ENCODE measurements at regions not wholly inside any gene's neighbourhood (a gene's known extent, or its start where the extent isn't known, plus 50 kb on each side); places are given as distances from the start of the nearest gene placed in this dataset.

DNA sequence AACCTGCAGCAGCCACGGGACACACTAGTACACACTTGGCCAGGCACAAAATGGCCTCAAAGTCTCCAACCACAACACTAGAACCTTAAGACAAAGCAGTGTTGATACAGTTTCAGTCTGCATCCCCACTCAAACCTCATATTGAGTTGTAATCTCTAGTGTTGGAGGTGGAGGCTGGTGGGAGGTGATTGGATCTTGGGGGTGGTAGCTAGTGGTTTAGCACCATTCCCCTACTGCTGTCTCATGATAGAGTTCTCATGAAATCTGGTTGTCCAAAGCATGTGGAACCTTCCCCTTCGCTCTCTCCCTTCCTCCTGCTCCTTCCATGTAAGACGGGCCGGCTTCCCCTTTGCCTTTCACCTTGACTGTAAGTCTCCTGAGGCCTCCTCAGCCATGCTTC is 638.7 kb downstream of the UQCRFS1 start:
- Histone ChIP-seq H3K4me1 (ENCODE audit: insufficient read depth, poor library complexity, severe bottlenecking) (no peaks in the 10 kb centered on the region), H3K27ac (ENCODE audit: poor library complexity, severe bottlenecking) (no peak overlapping the region), H3K4me3 (ENCODE audit: severe bottlenecking) (no peak overlapping the region), H3K27me3 (ENCODE audit: insufficient read depth, poor library complexity, severe bottlenecking) (no peaks in the 10 kb centered on the region), H3K9me3 (ENCODE audit: severe bottlenecking) (no peaks in the 10 kb centered on the region), H3K36me3 (ENCODE audit: low read depth) (no peaks in the 10 kb centered on the region)
- no peak for ATAC-seq (ENCODE audit: low read depth)
- TF ChIP-seq, protein P1, sequence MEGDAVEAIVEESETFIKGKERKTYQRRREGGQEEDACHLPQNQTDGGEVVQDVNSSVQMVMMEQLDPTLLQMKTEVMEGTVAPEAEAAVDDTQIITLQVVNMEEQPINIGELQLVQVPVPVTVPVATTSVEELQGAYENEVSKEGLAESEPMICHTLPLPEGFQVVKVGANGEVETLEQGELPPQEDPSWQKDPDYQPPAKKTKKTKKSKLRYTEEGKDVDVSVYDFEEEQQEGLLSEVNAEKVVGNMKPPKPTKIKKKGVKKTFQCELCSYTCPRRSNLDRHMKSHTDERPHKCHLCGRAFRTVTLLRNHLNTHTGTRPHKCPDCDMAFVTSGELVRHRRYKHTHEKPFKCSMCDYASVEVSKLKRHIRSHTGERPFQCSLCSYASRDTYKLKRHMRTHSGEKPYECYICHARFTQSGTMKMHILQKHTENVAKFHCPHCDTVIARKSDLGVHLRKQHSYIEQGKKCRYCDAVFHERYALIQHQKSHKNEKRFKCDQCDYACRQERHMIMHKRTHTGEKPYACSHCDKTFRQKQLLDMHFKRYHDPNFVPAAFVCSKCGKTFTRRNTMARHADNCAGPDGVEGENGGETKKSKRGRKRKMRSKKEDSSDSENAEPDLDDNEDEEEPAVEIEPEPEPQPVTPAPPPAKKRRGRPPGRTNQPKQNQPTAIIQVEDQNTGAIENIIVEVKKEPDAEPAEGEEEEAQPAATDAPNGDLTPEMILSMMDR (IDR thresholded peaks at IDR 0.05; ENCODE audit: poor library complexity, severe bottlenecking) = no peak
- no peak for DNase-seq (ENCODE audit: low spot score)

DNA sequence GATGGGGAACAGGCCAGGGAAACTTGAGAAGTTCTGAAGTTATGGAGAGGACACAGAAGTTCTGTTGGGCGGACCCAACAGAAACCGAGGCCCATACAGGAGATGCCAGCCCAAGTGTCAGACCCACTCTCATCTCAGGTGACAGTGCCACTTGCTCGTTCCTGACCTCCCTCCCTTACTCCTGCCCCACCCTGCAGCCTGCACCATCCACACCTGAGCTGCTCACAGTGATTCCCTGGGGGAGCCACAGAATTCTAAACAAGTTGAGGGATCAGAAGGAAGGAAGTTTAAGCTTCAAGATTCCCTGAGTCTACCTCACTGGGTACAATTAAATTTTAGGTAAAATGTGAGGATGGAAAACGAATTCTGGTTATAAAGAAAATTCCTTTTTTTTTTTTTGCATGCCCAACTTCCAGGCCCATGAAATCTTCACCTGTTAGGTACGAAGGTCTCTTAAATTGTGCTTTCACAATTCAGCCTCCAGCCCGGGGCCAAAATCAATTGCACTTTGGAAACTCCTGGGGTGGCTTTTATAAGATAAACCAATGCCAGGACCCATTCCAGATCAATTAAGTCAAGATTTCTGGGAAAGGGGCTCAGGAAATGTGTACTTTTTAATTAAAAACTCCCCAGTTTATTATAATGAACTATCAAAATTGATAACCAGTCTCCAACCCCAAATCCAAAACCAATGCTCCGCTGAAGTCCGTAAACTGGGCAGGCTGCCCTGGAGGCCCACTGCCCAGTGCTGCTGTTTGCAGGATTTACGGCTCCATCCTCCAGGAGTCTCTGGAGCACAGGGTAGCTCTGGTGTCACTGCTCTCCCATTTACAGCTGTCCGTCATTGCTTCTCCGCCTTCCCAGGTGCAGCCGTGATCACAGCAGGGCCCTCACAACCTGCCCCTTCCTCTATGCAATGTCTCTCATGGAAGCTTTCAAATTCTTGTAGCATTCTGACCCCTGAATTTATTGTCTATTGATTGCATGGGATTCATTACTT is 643.5 kb downstream of the UQCRFS1 start:
- Histone ChIP-seq H3K4me1 (ENCODE audit: insufficient read depth, poor library complexity, severe bottlenecking) (no peaks in the 10 kb centered on the region), H3K9me3 (ENCODE audit: severe bottlenecking) (no peaks in the 10 kb centered on the region), H3K36me3 (ENCODE audit: low read depth) (no peaks in the 10 kb centered on the region), H3K4me3 (ENCODE audit: severe bottlenecking) (no peak overlapping the region), H3K27me3 (ENCODE audit: insufficient read depth, poor library complexity, severe bottlenecking) (no peaks in the 10 kb centered on the region), H3K27ac (ENCODE audit: poor library complexity, severe bottlenecking) (no peak overlapping the region)
- TF ChIP-seq, protein P1 (IDR thresholded peaks at IDR 0.05; ENCODE audit: poor library complexity, severe bottlenecking) = no peak
- DNase-seq (ENCODE audit: low spot score) (no peak), ATAC-seq (ENCODE audit: low read depth) (no peak)

- H3K4me1 ChIP-seq (ENCODE audit: insufficient read depth, poor library complexity, severe bottlenecking) = no peaks in the 10 kb centered on the region
Measured at GRCh38 chr19:28567834-28568233, 645.1 kb downstream of the UQCRFS1 start.

DNA sequence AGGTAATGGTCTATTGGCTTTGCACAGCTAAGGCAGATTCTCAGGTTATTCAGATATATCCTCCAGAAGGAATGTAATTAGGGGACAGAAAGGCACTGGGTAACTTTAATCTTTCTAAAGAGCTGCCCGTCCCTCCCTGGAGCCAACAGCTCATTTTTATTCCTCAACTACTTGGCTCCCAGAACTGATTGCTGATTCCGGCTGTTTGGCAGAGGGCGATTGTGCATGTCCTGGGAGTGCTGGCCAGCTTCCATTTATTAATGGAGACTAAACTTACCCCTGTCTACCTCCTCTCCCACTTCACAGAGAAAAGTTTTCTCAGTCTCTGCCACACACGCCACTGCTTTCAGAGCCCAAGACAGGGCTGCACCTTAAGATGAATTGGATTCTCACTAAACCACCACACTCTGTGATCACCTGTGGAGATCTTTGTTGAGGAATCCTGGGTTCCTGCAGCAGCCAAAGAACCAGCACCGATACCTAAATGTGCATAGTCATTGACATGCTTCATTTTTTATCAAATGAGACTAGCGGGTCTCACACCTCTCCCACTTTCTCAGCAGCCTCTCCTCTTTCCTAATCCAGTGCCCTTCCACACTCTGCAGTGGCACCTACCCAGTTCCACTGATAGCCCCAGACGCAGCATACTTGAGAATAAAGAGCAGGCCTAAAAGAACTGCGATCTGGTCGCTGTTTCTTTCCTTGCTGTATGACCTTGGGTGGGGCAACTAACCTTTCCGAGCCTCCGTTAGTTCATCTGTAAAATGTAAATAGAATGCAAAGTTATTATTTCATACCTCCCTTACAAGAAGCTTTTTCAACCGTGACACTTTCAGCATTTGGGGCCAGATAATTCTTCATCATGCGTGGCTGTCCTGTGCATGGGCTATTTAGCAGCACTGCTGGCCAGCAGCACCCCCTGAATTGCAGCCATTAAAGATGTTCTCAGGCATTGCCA is 648.7 kb downstream of the UQCRFS1 start:
- Histone ChIP-seq H3K4me3 (ENCODE audit: severe bottlenecking) (no peak overlapping the region), H3K27me3 (ENCODE audit: insufficient read depth, poor library complexity, severe bottlenecking) (no peaks in the 10 kb centered on the region), H3K4me1 (ENCODE audit: insufficient read depth, poor library complexity, severe bottlenecking) (no peaks in the 10 kb centered on the region), H3K9me3 (ENCODE audit: severe bottlenecking) (no peaks in the 10 kb centered on the region), H3K27ac (ENCODE audit: poor library complexity, severe bottlenecking) (no peak overlapping the region), H3K36me3 (ENCODE audit: low read depth) (no peaks in the 10 kb centered on the region)
- TF ChIP-seq, protein P1 (IDR thresholded peaks at IDR 0.05; ENCODE audit: poor library complexity, severe bottlenecking) = no peak
- DNase-seq (ENCODE audit: low spot score) = no peak
- ATAC-seq (ENCODE audit: low read depth) = no peak

More at GRCh38 chr19:28567834-28568233, 645.1 kb downstream of the UQCRFS1 start:
- no peaks in the 10 kb centered on the region for H3K9me3 ChIP-seq (ENCODE audit: severe bottlenecking)
- no peak overlapping the region for H3K27ac ChIP-seq (ENCODE audit: poor library complexity, severe bottlenecking)
- no peaks in the 10 kb centered on the region for H3K27me3 ChIP-seq (ENCODE audit: insufficient read depth, poor library complexity, severe bottlenecking)
- no peak for ATAC-seq (ENCODE audit: low read depth)
- no peaks in the 10 kb centered on the region for H3K36me3 ChIP-seq (ENCODE audit: low read depth)
- no peak for DNase-seq (ENCODE audit: low spot score)
- H3K4me3 ChIP-seq (ENCODE audit: severe bottlenecking) = no peak overlapping the region
- TF ChIP-seq, protein P1 (IDR thresholded peaks at IDR 0.05; ENCODE audit: poor library complexity, severe bottlenecking) = no peak
